GM12873 (cell line): ENCODE measurements at regions not wholly inside any gene's neighbourhood (a gene's known extent, or its start where the extent isn't known, plus 50 kb on each side); places are given as distances from the start of the nearest gene placed in this dataset.

Source experiments
- CTCF ChIP-seq: IDR thresholded peaks from 2 replicates; pipeline ENCODE4 v1.5.1; 2012; ENCODE audit warnings: low read depth, mild to moderate bottlenecking, moderate library complexity, low read length, control low read depth; ENCODE audit not compliant: insufficient read depth; ENCODE audit errors: missing control alignments

GRCh38 chr5:1703352-1704050, 96.1 kb downstream of the MRPL36 start:
- no peak for TF ChIP-seq CTCF

GRCh38 chr5:1702318-1702717, 97.3 kb downstream of the MRPL36 start:
- TF ChIP-seq CTCF: no peak

- TF ChIP-seq CTCF: no peak
Observed at GRCh38 chr5:1701884-1702283, 97.8 kb downstream of the MRPL36 start.

- no peak for TF ChIP-seq CTCF
Observed at GRCh38 chr5:1701216-1701864, 98.3 kb downstream of the MRPL36 start.

- no peak for TF ChIP-seq CTCF
Observed at GRCh38 chr5:1699394-1699793, 100.2 kb downstream of the MRPL36 start.

- no peak for TF ChIP-seq CTCF
Observed at GRCh38 chr5:1698589-1699316, 100.9 kb downstream of the MRPL36 start.

GRCh38 chr5:1692381-1692780, 107.3 kb downstream of the MRPL36 start:
- no peak for TF ChIP-seq CTCF
